Motor neuron (in vitro differentiated cells): ENCODE measurements at regions not wholly inside any gene's neighbourhood (a gene's known extent, or its start where the extent isn't known, plus 50 kb on each side); places are given as distances from the start of the nearest gene placed in this dataset.

Source experiments
- ATAC-seq, 8 experiments: fragments of 200-7000 bp; cut with Tn5 transposase; replicated peaks in 6 of 8; 2 replicates each; pipeline ENCODE4 v1.8.0; 2021; ENCODE audit warnings: mild to moderate bottlenecking in 8 of 8, moderate library complexity in 8 of 8
- H3K27ac ChIP-seq, 2 donors: fragments of 250-450 bp; sonication (Bioruptor Pico); 2 replicates each; pipeline ENCODE4 v1.9.0; 2021; ENCODE audit warnings: antibody characterized with exemption in 2 of 2, mild to moderate bottlenecking in 2 of 2, moderate library complexity in 1 of 2
- H3K4me1 ChIP-seq, 2 donors: fragments of 250-450 bp; sonication (Bioruptor Pico); replicated peaks in 1 of 2; 2 replicates each; pipeline ENCODE4 v1.6.1; 2021; ENCODE audit warnings: antibody characterized with exemption in 2 of 2, mild to moderate bottlenecking in 2 of 2, moderate library complexity in 1 of 2
- H3K4me3 ChIP-seq, 5 donors: fragments of 250-450 bp; sonication (Bioruptor Pico); 2 replicates each; pipeline ENCODE4 v1.9.0; 2021; ENCODE audit warnings: antibody characterized with exemption in 5 of 5, mild to moderate bottlenecking in 5 of 5, moderate library complexity in 4 of 5
- WGBS, 10 experiments: fragments of 450-650 bp; shearing (Covaris generic); methylation state at CpG; one replicate each; pipeline ENCODE4 v1.0.0; 2022; 5-methylcytosine and 5-hydroxymethylcytosine counted together
- in situ Hi-C, 9 experiments: fragments of 400-800 bp; cut with MboI; loops; one replicate each; pipeline ENCODE4 v1.15.0; 2021; ENCODE audit warnings: low sequenced_read_pairs in 9 of 9, low pct_unique_long_range_greater_than_20kb in 2 of 9; ENCODE audit not compliant: unreplicated experiment in 9 of 9

GRCh38 chr9:89889865-89890264, 285.1 kb downstream of the GADD45G start:
- no peak for ATAC-seq
- Histone ChIP-seq H3K4me3 (no peak overlapping the region), H3K27ac (no peak overlapping the region), H3K4me1 (no peaks in the 10 kb centered on the region)
- WGBS, 10 experiments: 70 to 97% (median 80%) methylated on average over 1 to 4 of the region's 5 CpGs; no CpG with 5 or more reads in 6 of the 10 experiments
- in situ Hi-C loops: no loop called here

DNA sequence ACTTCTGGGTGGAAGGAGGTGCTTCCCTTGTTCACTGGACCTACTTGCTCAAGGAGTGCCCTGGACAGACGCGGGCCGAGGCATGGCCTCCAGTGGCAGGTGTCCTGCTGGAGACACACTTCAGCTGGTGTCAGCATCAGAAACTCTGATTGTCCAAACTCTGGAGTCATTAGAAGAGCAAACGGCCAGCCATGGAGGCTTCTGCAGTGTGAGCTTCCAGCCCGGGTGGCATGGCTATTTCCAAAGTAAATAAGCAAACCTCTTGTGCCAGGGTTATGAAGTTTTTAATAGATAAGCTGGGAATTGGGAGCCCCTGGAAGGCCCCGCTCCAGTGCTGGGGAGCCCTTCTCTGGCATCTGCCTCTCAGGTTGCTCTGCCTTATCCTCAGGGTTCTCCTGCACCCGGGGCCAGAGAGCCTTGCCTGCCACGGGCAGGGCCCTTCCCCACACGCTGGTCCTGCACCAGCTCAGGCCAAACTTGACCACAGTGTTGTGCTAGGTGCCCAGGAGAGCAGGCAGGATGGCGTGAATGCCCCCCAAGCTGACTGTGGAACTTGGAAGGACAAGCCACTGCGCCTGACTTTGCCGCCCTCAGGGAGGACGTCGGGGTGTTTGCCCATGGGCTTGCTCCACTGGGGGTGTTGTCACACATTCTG, 285.6 kb downstream of the GADD45G start:
- Histone ChIP-seq H3K27ac (no peak overlapping the region), H3K4me1 (no peaks in the 10 kb centered on the region), H3K4me3 (no peak overlapping the region)
- in situ Hi-C loops: no loop called here
- WGBS, 10 experiments: 83 to 100% (median 98%) methylated on average over 1 to 3 of the region's 14 CpGs; no CpG with 5 or more reads in 6 of the 10 experiments
- no peak for ATAC-seq

- 50 to 96% (median 75%) methylated on average over 2 to 5 of the region's 5 CpGs; no CpG with 5 or more reads in 5 of the 10 experiments for WGBS, 10 experiments
- ATAC-seq: no peak
- Histone ChIP-seq H3K4me1 (no peaks in the 10 kb centered on the region), H3K27ac (no peak overlapping the region), H3K4me3 (no peak overlapping the region)
- in situ Hi-C loops: no loop called here
Measured at GRCh38 chr9:89891221-89891590, 286.4 kb downstream of the GADD45G start.

- in situ Hi-C loops: no loop called here
- no peak overlapping the region for H3K27ac ChIP-seq
- no peak overlapping the region for H3K4me3 ChIP-seq
- H3K4me1 ChIP-seq: no peaks in the 10 kb centered on the region
- peak in 1 of 8 experiments; percentile 70 for ATAC-seq
- WGBS, 10 experiments: 0 to 100% (median 71%) methylated on average over 1 to 5 of the region's 6 CpGs; no CpG with 5 or more reads in 2 of the 10 experiments
Measured at GRCh38 chr9:89891591-89892304, 286.9 kb downstream of the GADD45G start.

DNA sequence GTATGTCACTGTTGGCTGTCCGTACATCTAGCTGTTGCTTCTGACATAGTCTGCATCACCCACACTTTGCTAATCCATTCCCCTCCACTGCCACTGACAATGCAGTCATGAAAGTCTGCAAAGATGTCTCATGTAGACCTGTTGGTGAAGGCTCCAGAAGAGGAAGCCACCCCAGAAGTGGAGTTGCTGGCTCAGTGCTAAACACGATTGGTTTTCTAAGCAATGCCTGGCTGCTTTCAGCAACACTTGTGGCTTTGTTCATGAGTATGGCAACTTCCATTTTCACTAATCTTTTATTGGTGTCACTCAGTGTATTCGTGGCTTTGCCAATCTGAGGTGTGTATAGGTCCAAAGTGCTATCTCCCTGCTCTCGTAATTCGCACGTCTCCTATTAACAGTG, 288.1 kb downstream of the GADD45G start:
- Histone ChIP-seq H3K27ac (no peak overlapping the region), H3K4me3 (no peak overlapping the region), H3K4me1 (no peaks in the 10 kb centered on the region)
- in situ Hi-C loops: no loop called here
- no peak for ATAC-seq
- WGBS, 10 experiments: 60 to 100% (median 83%) methylated on average over 1 to 4 of the region's 6 CpGs; no CpG with 5 or more reads in 1 of the 10 experiments

- ATAC-seq: no peak
- in situ Hi-C loops: no loop called here
- H3K27ac ChIP-seq: no peak overlapping the region
- WGBS, 10 experiments: 83 to 100% (median 94%) methylated on average over 1 to 2 of the region's 2 CpGs; no CpG with 5 or more reads in 5 of the 10 experiments
- no peaks in the 10 kb centered on the region for H3K4me1 ChIP-seq
- no peak overlapping the region for H3K4me3 ChIP-seq
Measured at GRCh38 chr9:89893886-89894285, 289.1 kb downstream of the GADD45G start.

GRCh38 chr9:89896806-89897340, 292.1 kb downstream of the GADD45G start:
- Histone ChIP-seq H3K27ac (no peak overlapping the region), H3K4me3 (no peak overlapping the region), H3K4me1 (peaks cover 0 to under 1% of the 10 kb centered on the region in 2 donors)
- in situ Hi-C loops: no loop called here
- ATAC-seq: no peak
- 60 to 88% (median 72%) methylated on average over 1 to 3 of the region's 5 CpGs; no CpG with 5 or more reads in 6 of the 10 experiments for WGBS, 10 experiments

DNA sequence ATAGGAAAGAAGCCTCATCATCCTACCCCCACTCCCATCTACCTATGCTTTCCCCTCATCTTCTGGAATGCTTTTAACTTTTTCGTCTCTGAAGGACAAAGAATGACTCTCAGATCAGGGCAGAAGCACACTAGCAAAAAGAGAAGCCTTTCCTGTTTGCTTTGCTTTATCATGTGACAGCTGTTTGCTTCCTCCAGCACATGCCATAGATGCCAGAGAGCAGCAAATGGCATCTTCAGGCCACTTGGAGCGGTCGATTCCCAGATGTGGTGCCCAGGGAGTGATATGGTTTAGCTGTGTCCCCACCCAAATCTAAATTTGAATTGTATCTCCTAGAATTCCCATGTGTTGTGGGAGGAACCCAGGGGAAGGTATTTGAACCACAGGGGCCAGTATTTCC, 294.8 kb downstream of the GADD45G start:
- no peak overlapping the region for H3K4me3 ChIP-seq
- peaks cover 16% of the 10 kb centered on the region in 2 donors for H3K4me1 ChIP-seq
- 67 to 100% (median 80%) methylated on average over 1 to 2 of the region's 3 CpGs; no CpG with 5 or more reads in 5 of the 10 experiments for WGBS, 10 experiments
- ATAC-seq: peak in 2 of 8 experiments; percentile 45 to 59
- no peak overlapping the region for H3K27ac ChIP-seq
- in situ Hi-C loops: no loop called here

- in situ Hi-C loops: no loop called here
- ATAC-seq: peak in 3 of 8 experiments; percentile 2 to 79 (median 67)
- WGBS, 10 experiments: 24 to 96% (median 72%) methylated on average over 2 to 4 of the region's 4 CpGs; no CpG with 5 or more reads in 2 of the 10 experiments
- H3K4me3 ChIP-seq: no peak overlapping the region
- peaks cover 16% of the 10 kb centered on the region in 2 donors for H3K4me1 ChIP-seq
- no peak overlapping the region for H3K27ac ChIP-seq
Measured at GRCh38 chr9:89901920-89902319, 297.1 kb downstream of the GADD45G start.

GRCh38 chr9:89902450-89903140, 297.8 kb downstream of the GADD45G start:
- H3K27ac ChIP-seq: peak overlapping the region in 1 of 2 donors; percentile 22
- H3K4me1 ChIP-seq: peaks cover 16% of the 10 kb centered on the region in 2 donors
- H3K4me3 ChIP-seq: no peak overlapping the region
- 0 to 100% (median 17%) methylated on average over 1 to 8 of the region's 8 CpGs; no CpG with 5 or more reads in 3 of the 10 experiments for WGBS, 10 experiments
- in situ Hi-C loops: no loop called here
- ATAC-seq: peak in 5 of 8 experiments; percentile 99 to 100 (median 100)

DNA sequence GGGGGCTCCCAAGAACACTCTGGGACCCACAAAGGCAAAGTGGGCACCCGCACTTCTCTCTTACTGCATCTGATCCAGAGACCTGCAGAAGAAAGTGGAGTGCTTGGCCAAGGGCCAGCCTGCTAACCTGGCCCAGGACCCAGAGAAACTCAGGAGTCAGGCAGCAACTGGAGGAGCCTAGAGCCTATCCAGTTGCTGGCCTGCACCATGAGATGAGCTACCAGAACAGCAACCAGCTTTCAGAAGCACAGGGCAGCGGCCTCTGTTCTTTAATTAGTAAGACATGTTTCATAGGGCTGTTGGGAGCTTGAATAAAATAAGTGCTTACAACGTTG, 298.3 kb downstream of the GADD45G start:
- no peak overlapping the region for H3K4me3 ChIP-seq
- peak in 3 of 8 experiments; percentile 2 to 12 (median 7) for ATAC-seq
- in situ Hi-C loops: no loop called here
- peak overlapping the region in 1 of 2 donors; percentile 22 for H3K27ac ChIP-seq
- H3K4me1 ChIP-seq: peaks cover 16% of the 10 kb centered on the region in 2 donors
- WGBS, 10 experiments: 0 to 83% (median 60%) methylated on average over 1 to 3 of the region's 3 CpGs; no CpG with 5 or more reads in 2 of the 10 experiments

- Histone ChIP-seq H3K4me1 (peaks cover 16% of the 10 kb centered on the region in 2 donors), H3K27ac (no peak overlapping the region), H3K4me3 (no peak overlapping the region)
- WGBS, 10 experiments: 46 to 100% (median 79%) methylated on average over 1 to 3 of the region's 5 CpGs; no CpG with 5 or more reads in 1 of the 10 experiments
- ATAC-seq: no peak
- in situ Hi-C loops: no loop called here
Measured at GRCh38 chr9:89905606-89906338, 301.0 kb downstream of the GADD45G start.
